Chondrocyte (in vitro differentiated cells): ENCODE measurements at regions not wholly inside any gene's neighbourhood (a gene's known extent, or its start where the extent isn't known, plus 50 kb on each side); places are given as distances from the start of the nearest gene placed in this dataset.
A peak's percentile ranks its signal among the peaks of the same experiment; 100 is the strongest.

ENCODE experiments used
- DNase-seq: peaks from one replicate; pipeline ENCODE4 v3.0.0; 2021; ENCODE audit warnings: mixed read lengths, low spot score
- H3K27ac Mint-ChIP-seq: one replicate; pipeline ENCODE4 v1.8.0; 2021; ENCODE audit warnings: mild to moderate bottlenecking, moderate library complexity, mixed read lengths; ENCODE audit not compliant: unreplicated experiment
- H3K27me3 Mint-ChIP-seq: 2 replicates; pipeline ENCODE4 v1.8.0; 2021; ENCODE audit warnings: low read depth, mixed read lengths
- H3K36me3 Mint-ChIP-seq: 2 replicates; pipeline ENCODE4 v1.8.0; 2021; ENCODE audit warnings: low read depth, mixed read lengths
- H3K4me1 Mint-ChIP-seq: 2 replicates; pipeline ENCODE4 v1.8.0; 2021; ENCODE audit warnings: low read depth, mild to moderate bottlenecking, mixed read lengths
- H3K4me3 Mint-ChIP-seq: one replicate; pipeline ENCODE4 v1.8.0; 2021; ENCODE audit warnings: mild to moderate bottlenecking, moderate library complexity, mixed read lengths; ENCODE audit not compliant: unreplicated experiment
- H3K9me3 Mint-ChIP-seq: 2 replicates; pipeline ENCODE4 v1.8.0; 2021; ENCODE audit warnings: low read depth, mixed read lengths
- TF ChIP-seq, protein P1 (sequence below): fragments of 200-600 bp; sonication (generic); IDR thresholded peaks from 2 replicates; pipeline ENCODE4 v1.5.0; 2021; ENCODE audit warnings: antibody characterized with exemption, mild to moderate bottlenecking, moderate library complexity

DNA sequence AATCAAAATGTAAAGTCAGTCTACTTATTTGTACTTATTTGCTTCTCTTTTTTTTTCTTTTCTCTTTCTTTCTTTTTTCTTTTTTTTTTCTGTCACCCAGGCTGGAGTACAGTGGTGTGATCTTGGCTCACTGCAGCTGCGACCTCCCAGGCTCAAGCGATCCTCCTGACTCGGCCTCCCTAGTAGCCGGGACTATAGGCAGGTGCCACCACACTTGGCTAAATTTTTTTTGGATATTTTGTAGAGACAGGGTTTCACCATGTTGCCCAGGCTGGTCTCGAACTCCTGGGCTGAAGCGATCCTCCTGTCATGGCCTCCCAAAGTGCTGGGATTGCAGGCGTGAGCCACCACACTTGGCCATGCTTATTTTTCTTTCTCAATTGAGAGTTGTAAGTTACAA, 98.8 kb upstream of the ZBTB40 start:
- H3K36me3 Mint-ChIP-seq: no peaks in the 10 kb centered on the region
- H3K27ac Mint-ChIP-seq: no peak overlapping the region
- peak; percentile 36 for DNase-seq
- H3K27me3 Mint-ChIP-seq: peaks cover 40% of the 10 kb centered on the region
- TF ChIP-seq, protein P1, sequence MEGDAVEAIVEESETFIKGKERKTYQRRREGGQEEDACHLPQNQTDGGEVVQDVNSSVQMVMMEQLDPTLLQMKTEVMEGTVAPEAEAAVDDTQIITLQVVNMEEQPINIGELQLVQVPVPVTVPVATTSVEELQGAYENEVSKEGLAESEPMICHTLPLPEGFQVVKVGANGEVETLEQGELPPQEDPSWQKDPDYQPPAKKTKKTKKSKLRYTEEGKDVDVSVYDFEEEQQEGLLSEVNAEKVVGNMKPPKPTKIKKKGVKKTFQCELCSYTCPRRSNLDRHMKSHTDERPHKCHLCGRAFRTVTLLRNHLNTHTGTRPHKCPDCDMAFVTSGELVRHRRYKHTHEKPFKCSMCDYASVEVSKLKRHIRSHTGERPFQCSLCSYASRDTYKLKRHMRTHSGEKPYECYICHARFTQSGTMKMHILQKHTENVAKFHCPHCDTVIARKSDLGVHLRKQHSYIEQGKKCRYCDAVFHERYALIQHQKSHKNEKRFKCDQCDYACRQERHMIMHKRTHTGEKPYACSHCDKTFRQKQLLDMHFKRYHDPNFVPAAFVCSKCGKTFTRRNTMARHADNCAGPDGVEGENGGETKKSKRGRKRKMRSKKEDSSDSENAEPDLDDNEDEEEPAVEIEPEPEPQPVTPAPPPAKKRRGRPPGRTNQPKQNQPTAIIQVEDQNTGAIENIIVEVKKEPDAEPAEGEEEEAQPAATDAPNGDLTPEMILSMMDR: no peak
- no peaks in the 10 kb centered on the region for H3K4me1 Mint-ChIP-seq
- H3K9me3 Mint-ChIP-seq: no peaks in the 10 kb centered on the region
- no peak overlapping the region for H3K4me3 Mint-ChIP-seq

DNA sequence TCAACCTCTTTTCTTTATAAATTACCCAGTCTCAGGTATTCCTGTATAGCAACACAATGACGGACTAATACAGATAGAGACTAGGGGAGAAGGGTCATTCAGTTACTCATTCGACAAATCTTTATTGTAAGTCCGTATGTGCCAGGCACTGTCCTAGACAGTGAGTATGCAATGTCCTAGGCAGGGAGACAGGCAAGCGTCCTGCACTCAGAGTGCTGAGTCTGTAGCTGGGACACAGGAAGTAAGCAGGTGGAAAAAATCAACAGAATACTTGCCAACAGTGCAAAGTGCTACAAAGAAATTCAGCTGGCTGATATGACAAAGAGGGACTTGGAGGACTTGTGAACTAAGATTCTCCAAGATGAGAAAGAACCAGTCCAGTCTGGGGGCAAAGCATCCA, 92.2 kb upstream of the ZBTB40 start:
- Mint-ChIP-seq H3K36me3 (no peaks in the 10 kb centered on the region), H3K27ac (no peak overlapping the region), H3K4me1 (no peaks in the 10 kb centered on the region), H3K27me3 (peaks cover 51% of the 10 kb centered on the region), H3K9me3 (no peaks in the 10 kb centered on the region), H3K4me3 (no peak overlapping the region)
- TF ChIP-seq, protein P1: no peak
- no peak for DNase-seq

DNA sequence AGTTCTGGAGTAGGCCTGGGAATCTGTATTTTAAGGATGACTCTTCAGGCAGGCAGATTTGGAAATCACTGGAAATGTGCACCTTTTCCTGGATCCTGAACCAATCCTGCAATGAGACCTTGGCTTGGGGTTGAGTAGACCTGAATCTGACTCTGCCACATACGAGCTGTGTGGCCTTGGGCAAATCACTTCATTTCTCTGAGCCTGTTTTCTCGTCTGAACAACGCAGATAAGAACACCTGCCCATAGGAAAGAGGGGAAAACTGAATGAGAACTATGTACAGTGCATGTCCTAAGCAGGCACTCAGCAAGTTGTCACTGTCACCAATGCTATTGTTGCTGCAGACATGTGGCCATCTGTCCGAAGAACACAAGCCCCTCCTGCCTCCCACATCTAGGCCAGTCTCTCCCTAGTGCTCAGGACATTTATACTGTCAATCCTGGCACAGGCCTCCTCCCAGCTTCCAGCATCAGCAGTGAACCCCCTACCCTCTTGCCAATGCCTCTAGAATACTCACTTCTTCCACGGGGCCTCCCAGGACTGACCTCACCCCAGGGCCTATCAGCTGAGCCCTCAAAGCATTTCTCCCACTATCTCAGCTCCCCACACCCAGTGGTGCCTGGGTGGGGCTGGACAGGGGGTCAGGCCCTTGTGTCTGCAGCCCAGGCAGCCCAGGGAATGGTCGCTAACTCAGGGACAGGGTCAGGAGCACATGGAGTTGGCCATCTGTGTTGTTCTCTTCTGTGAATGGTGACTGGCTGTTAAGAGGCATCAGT, 88.8 kb upstream of the ZBTB40 start:
- H3K27me3 Mint-ChIP-seq: peaks cover 51% of the 10 kb centered on the region
- no peaks in the 10 kb centered on the region for H3K9me3 Mint-ChIP-seq
- no peak overlapping the region for H3K27ac Mint-ChIP-seq

DNA sequence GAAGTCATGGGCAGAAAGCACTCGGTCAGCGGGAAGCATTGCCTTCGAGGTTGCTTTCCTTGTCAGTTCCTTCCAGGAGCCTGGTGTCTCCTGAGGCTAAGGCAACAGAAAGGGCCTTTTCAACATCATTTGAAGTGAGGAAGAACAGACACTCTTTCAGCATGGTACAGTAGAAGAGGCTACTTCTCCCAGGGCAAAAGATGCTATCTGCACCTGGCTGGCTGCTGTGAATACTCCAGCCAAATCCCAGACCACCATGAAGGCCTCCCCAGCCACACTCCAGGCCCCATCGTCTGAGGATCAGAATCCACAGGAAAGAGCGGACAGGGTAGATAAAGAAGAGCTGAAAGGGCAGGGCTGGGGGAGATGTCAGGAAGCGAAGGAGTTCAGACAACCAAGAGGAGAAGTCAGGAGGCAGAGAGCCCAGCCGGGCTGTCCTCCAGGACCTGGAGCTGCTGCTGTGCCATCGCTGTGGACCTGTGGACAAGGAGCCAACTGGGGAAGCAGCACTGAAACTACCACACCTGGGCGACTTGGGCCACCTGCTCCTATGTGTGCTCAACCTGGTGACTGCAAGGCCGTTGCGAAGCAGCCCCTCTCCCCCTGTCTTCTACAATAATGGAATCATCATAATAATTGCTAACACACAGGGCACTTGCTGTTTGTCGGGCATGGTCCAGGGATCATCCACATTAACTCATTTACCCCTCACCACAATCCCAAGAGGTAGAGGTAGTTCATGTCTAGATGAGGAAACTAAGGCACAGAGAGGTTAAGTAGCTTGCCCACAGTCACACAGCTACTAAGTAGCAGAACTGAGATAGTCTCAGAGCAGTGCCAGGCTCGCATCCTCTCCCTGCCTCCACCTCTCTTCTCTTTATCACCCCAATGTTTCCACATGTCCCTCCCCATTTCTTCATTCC, 88.0 kb upstream of the ZBTB40 start:
- Mint-ChIP-seq H3K9me3 (no peaks in the 10 kb centered on the region), H3K27ac (no peak overlapping the region), H3K4me1 (no peaks in the 10 kb centered on the region), H3K4me3 (no peak overlapping the region), H3K36me3 (no peaks in the 10 kb centered on the region), H3K27me3 (peaks cover 47% of the 10 kb centered on the region)
- DNase-seq: no peak
- TF ChIP-seq, protein P1: no peak

More for the DNA sequence above, 88.8 kb upstream of the ZBTB40 start:
- Mint-ChIP-seq H3K36me3 (no peaks in the 10 kb centered on the region), H3K4me3 (no peak overlapping the region), H3K4me1 (no peaks in the 10 kb centered on the region)
- no peak for DNase-seq
- TF ChIP-seq, protein P1: no peak

DNA sequence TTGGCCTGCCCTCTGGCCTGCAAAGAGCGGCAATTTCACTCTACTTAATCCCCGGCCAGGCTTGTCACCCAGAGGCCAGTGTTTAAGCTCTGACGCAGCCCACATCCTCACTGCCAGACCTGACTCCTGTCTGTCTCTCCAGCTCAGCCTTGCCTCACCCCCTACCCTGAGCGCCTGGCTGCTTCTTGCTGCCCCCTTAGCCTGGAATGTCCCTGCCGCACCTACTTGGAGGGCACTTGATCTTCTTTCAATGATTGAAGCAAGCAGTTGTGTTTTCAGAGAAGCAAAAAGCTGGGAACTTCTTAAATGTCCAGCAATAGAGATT, 87.4 kb upstream of the ZBTB40 start:
- H3K9me3 Mint-ChIP-seq: no peaks in the 10 kb centered on the region
- peaks cover 48% of the 10 kb centered on the region for H3K27me3 Mint-ChIP-seq
- H3K4me3 Mint-ChIP-seq: no peak overlapping the region
- H3K27ac Mint-ChIP-seq: no peak overlapping the region
- H3K36me3 Mint-ChIP-seq: no peaks in the 10 kb centered on the region
- H3K4me1 Mint-ChIP-seq: no peaks in the 10 kb centered on the region
- TF ChIP-seq, protein P1: no peak
- no peak for DNase-seq
